MG63 (cell line): ENCODE measurements at regions not wholly inside any gene's neighbourhood (a gene's known extent, or its start where the extent isn't known, plus 50 kb on each side); places are given as distances from the start of the nearest gene placed in this dataset.

Source experiments
- DNase-seq: peaks from one replicate; pipeline ENCODE4 v3.0.0-alpha.2; 2020
- H3K27me3 ChIP-seq: fragments of 250-450 bp; sonication (Bioruptor Pico); 2 replicates; pipeline ENCODE4 v1.5.1; 2020; ENCODE audit warnings: mild to moderate bottlenecking, moderate library complexity
- H3K36me3 ChIP-seq: fragments of 250-450 bp; sonication (Bioruptor Pico); 2 replicates; pipeline ENCODE4 v1.5.1; 2020; ENCODE audit warnings: mild to moderate bottlenecking, moderate library complexity
- H3K4me3 ChIP-seq: fragments of 250-450 bp; sonication (Bioruptor Pico); 2 replicates; pipeline ENCODE4 v1.5.1; 2020; ENCODE audit warnings: mild to moderate bottlenecking, moderate library complexity
- H3K9me3 ChIP-seq: fragments of 250-450 bp; sonication (Bioruptor Pico); 2 replicates; pipeline ENCODE4 v1.5.1; 2020; ENCODE audit warnings: mild to moderate bottlenecking, moderate library complexity

DNA sequence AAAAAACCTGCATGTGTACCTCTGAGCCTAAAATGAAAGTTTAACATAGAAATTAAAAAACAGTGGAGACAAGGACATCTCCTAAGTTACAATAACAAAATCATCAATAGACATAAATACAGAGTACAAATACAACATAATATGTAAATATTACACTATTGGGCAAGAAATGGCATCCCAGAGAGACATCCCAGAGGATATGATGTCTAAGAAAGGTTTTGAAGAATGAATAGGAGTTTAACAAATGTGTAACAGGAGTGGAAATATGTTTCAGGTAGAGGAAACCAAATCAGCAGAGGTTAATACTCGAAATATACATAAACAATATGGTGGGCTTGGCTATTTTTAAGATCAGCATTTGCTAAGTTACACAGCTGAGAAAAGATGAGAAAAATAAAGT lies 447.7 kb upstream of the MAF start:
- no peak for DNase-seq
- no peaks in the 10 kb centered on the region for H3K36me3 ChIP-seq
- no peaks in the 10 kb centered on the region for H3K27me3 ChIP-seq
- H3K4me3 ChIP-seq: no peak overlapping the region
- H3K9me3 ChIP-seq: no peaks in the 10 kb centered on the region

DNA sequence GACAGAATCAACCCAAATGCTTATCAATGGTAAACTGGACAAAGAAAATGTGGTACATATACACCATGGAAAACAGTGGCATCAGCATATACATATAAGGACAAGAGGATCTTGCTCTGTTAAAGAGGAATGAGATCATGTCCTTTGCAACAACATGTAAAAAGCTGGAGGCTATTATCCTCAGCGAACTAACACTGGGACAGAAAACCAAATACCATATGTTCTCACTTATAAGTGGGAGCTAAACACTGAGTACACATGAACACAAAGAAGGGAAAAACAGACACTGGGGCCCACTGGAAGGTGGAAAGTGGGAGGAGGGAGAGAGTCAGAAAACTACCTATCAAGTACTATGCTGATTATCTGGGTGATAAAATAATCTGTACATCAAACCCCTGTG lies 447.3 kb upstream of the MAF start:
- no peak overlapping the region for H3K4me3 ChIP-seq
- no peaks in the 10 kb centered on the region for H3K9me3 ChIP-seq
- DNase-seq: no peak
- H3K27me3 ChIP-seq: no peaks in the 10 kb centered on the region
- H3K36me3 ChIP-seq: no peaks in the 10 kb centered on the region

DNA sequence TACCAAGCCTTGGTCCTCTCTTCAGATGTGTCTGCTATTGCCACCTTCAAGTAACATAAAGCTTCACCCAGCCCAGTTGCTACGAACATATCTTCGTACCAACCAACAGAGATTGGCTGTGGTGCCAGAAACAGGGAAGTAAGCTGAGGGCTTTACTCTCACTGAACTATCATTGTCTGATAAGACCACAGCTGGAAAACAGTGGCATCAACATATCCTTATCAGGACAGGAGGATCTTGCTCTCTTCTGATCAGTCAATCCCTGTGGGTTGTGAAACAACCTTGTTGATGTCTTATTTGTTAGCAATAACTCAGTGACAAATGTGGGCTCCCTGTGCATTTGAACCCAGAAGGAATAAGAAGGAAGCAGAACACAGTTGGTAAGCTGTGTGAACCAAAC lies 446.3 kb upstream of the MAF start:
- H3K36me3 ChIP-seq: no peaks in the 10 kb centered on the region
- no peaks in the 10 kb centered on the region for H3K27me3 ChIP-seq
- no peak overlapping the region for H3K4me3 ChIP-seq
- no peak for DNase-seq
- H3K9me3 ChIP-seq: no peaks in the 10 kb centered on the region

DNA sequence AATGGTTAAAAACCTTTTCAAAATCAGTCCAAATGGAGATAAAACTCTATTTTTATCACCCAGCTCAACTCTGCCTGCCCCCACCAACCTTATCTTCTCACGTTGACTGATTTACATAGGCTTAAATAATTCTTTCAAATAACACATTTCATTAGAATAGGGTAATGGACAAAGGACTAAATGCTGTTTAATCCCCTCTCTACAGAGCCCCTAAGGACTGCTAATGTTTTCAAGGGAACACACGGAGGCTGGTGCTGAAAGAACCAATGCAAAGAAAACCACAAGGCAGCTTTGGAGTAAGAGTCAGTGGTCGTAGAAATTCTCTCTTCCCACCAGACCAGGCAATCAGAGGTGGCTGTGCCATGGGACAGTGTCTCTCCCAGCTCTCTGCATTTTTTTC lies 445.7 kb upstream of the MAF start:
- H3K4me3 ChIP-seq: no peak overlapping the region
- H3K9me3 ChIP-seq: no peaks in the 10 kb centered on the region
- no peaks in the 10 kb centered on the region for H3K36me3 ChIP-seq
- no peaks in the 10 kb centered on the region for H3K27me3 ChIP-seq
- no peak for DNase-seq

DNA sequence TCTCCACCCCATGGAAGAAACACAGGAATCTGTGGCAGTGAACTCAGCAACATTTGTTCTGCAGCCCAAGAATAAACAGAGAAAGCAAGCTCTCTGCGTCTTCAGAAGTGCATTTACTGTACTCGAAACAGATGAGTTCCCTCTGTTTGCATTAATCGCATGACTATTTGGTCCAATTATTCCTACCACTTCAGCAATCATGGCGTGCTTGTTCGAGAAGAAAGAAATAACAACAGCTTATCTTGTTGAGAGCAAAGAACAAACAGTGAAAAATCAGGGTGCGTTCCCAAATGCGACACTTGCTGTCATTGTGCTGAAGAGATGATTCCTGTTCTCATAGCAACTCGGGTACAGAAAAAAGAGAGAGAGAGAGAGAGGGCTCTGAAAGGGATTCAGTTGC lies 445.3 kb upstream of the MAF start:
- Histone ChIP-seq H3K9me3 (no peaks in the 10 kb centered on the region), H3K4me3 (no peak overlapping the region), H3K27me3 (no peaks in the 10 kb centered on the region), H3K36me3 (no peaks in the 10 kb centered on the region)
- DNase-seq: no peak

DNA sequence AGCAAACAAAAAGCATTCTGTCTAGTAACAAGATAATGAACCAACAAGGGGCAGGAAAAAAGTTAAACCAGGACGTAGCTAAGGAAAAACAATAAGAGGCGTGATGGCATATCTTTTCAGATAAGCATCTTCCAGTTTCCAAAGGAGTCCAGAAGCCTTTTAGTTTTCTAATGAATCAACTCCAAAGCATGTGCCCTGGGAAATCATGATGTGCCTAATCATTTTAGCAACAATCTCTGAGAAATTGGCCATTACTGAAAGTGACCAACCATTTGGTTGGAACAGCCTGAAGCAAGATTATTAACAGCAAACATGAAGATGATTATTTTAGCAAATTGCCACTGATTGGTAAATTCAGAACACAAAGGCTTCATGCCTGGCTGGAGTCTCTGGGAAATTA lies 440.9 kb upstream of the MAF start:
- no peaks in the 10 kb centered on the region for H3K9me3 ChIP-seq
- DNase-seq: no peak
- H3K4me3 ChIP-seq: no peak overlapping the region
- H3K36me3 ChIP-seq: no peaks in the 10 kb centered on the region
- no peaks in the 10 kb centered on the region for H3K27me3 ChIP-seq

DNA sequence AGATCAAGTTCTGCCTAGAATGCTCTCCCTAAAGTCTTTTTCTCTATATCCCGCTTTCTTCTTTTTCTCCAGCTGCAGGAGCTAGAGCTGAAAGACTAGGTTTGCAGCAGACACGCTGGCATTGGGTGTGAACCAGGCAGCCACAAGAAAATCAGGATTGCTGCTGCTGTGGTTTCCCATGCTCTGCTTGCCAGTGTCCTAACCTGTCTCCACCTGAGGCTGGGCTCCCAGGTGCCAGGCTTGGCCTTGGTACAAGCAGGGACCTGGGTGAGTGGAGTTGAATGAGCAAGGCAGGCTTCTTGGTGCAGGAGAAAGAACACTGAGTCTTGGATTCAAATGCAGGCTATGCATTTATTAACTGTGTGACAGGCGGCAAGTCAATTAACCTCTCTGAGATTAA lies 440.3 kb upstream of the MAF start:
- H3K36me3 ChIP-seq: no peaks in the 10 kb centered on the region
- no peaks in the 10 kb centered on the region for H3K9me3 ChIP-seq
- no peak for DNase-seq
- H3K27me3 ChIP-seq: no peaks in the 10 kb centered on the region
- H3K4me3 ChIP-seq: no peak overlapping the region

DNA sequence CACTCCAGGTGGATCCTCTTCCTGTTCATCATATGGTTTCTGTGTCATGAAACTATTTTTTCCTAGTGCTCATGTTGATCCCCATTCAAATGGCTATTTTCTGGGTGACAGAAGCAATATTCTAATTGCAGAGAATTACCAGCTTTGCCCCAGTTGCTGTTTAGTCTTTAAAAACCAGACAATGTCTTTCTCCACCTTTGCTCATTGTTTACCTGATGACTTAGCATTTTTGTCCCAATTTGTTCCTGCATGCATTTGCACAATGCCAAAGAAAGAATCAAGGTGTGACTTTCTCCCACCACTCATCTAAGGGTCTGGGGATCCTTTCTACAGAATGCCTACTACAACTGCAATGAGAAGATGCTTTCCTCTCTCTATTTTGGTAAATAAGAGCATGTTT lies 439.9 kb upstream of the MAF start:
- no peak for DNase-seq
- Histone ChIP-seq H3K4me3 (no peak overlapping the region), H3K27me3 (no peaks in the 10 kb centered on the region), H3K36me3 (no peaks in the 10 kb centered on the region), H3K9me3 (no peaks in the 10 kb centered on the region)

DNA sequence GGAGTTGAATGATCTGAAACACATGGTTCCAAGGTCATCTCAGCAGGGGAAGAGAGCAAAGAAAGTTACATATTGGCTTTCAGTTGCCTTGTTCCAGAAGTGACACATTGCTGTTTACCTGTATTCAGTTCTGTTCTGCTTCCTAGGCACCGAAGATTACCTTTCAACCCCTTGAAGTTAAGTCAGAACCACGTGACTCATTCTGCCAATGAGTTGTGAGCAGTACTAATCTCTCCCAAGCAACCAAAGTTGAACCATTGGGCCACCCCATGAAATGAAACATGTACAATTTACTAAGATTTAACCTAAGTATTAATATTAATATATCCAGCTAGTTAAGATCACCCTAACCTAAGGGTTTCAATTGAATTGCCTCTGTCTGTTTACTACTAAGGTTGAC lies 439.2 kb upstream of the MAF start:
- no peak for DNase-seq
- no peaks in the 10 kb centered on the region for H3K27me3 ChIP-seq

DNA sequence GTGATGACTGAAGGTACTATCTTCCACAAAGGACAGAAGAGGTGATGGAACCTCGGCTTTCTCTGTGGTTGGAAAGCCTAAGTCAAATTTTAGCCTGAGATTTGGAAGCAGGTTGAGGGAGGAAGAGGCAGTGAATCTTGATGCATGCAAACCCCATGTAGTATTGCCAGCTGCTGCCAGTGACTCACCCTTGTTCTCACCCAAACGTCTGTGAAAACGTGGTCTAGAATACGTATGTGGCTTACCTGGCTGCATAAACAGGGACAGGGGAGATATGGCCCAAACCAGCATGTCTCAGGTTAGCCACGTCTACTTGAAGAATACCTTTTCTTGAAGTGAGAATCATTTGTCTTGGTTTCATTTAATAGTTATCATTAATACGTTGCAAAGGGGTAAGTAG lies 438.0 kb upstream of the MAF start:
- DNase-seq: no peak
- Histone ChIP-seq H3K27me3 (no peaks in the 10 kb centered on the region), H3K4me3 (no peak overlapping the region)

More for the DNA sequence above, 439.2 kb upstream of the MAF start:
- Histone ChIP-seq H3K36me3 (no peaks in the 10 kb centered on the region), H3K9me3 (no peaks in the 10 kb centered on the region), H3K4me3 (no peak overlapping the region)

DNA sequence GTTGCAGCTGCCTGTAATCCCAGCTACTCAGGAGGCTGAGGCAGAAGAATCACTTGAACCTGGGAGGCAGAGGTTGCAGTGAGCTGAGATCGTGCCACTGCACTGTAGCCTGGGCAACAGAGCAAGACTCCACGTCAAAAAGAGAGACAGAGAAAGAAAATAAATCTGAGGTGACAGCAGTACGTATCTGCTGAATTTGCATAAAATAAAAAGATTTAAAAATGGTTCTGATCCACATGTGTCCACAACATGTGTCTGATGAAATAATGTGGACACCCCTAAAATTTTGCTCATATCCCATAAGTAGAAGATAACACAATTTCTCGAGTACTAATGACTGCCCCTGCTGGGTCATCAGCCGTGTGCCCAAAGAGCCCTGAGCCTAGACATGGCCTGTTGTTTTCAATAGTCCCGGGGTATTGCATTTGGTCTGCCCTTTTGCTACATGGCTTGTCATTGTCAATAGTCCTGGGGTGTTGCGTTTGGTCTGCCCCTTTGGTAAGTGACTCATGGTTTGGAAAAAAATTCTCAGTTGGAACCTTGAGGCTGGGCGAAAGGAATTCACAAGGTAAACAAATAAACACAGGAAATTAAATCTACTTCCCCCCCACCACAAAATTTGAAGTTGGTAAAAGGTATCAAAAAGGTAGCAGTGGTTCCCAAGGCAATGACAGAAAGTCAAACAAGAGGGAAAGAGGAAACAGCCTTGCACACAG lies 434.6 kb upstream of the MAF start:
- H3K9me3 ChIP-seq: no peaks in the 10 kb centered on the region
- H3K36me3 ChIP-seq: no peaks in the 10 kb centered on the region
- no peak overlapping the region for H3K4me3 ChIP-seq
- DNase-seq: no peak
- no peaks in the 10 kb centered on the region for H3K27me3 ChIP-seq

More for the DNA sequence above, 438.0 kb upstream of the MAF start:
- Histone ChIP-seq H3K9me3 (no peaks in the 10 kb centered on the region), H3K36me3 (no peaks in the 10 kb centered on the region)

DNA sequence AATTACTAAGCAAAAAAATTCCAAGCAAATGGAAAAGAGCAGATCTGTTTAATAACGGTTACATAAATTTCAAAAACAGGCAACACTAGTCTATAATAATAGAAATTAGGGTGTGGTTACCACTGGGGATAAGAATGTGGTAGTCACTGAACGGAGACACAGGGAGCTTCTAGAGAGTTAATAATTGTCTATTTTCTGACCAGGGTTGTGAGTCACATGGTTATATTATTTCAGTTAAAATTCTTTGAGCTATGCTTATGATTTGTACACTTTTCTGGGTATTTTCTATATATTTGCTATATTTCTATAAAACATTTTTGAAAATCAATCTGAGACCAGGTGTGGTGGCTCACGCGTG lies 433.9 kb upstream of the MAF start:
- Histone ChIP-seq H3K9me3 (no peaks in the 10 kb centered on the region), H3K27me3 (no peaks in the 10 kb centered on the region), H3K4me3 (no peak overlapping the region), H3K36me3 (no peaks in the 10 kb centered on the region)
- DNase-seq: no peak

DNA sequence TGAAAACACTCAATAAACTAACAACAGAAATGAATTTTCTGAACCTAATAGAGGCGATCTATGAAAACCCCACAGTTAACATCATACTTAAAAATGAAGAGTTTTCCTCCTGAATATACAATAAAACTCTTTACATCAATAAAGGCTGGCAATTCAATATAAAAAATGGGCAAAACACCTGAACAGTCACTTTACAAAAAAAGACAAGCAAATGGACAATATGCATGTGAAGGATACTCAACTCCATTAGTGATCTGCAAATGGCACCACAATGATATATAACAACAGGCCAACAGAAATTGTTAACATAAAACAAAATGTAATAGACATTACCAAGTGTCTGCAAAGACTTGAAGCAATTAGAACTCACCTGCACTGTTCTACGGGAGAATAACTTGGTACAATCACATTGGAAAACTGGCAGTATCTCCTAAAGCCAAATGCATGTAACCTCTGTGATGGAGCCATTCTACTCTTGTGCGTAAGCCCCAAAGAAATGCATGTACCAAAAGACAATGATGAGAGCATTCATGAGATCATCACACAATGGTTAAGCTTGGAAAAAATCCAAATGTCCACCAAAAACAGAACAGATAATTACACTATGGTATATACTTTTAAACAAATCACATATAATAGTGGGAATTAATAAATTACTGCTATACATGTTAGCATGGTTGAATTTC lies 433.4 kb upstream of the MAF start:
- Histone ChIP-seq H3K4me3 (no peak overlapping the region), H3K9me3 (no peaks in the 10 kb centered on the region), H3K36me3 (no peaks in the 10 kb centered on the region), H3K27me3 (no peaks in the 10 kb centered on the region)
- DNase-seq: no peak

DNA sequence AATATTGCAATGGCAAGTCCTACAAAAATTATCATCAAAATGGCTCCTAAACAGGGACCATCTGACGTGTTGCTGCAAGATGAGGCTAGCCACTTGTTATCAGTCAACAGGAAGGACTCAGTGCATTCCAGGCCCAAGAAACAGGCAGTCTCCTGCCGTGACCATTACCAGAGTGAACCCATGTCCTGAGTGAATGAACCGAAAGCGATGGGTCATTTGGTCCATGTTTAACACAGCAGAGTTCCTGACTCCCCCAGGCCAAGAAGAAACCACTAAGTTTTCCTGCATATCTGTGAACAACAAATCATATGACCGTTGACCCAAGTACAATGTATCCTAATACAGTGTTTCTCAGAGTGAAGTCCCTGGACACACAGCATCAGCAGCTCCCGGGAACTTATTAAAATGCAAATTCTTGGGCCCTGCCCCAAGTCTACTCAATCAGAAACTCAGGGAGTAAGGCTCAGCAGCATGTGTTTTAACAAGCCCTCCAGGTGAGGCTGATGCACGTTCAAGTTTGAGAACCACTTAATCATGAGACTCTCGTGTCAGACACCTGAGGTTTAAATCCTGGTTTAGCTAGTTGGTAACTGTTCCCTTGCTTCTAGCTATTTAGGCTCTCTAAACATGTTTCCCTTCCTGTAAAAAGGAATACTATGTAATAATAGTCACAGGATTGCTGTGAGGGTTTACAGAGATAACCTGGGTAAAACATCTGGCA lies 429.4 kb upstream of the MAF start:
- no peaks in the 10 kb centered on the region for H3K9me3 ChIP-seq
- no peaks in the 10 kb centered on the region for H3K27me3 ChIP-seq
- no peak overlapping the region for H3K4me3 ChIP-seq
- no peaks in the 10 kb centered on the region for H3K36me3 ChIP-seq
- DNase-seq: no peak

DNA sequence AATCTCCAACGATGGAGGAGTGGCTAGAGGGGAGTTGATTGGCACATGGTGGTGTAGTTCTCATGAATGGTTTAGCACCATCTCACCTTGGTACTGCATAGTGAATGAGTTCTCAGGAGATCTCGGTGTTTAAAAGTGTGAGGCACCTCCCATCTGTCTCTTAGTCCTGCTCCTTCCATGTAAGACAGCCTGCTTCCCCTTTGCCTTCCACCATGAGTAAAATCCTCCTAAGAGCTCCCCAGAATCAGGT lies 428.8 kb upstream of the MAF start:
- Histone ChIP-seq H3K9me3 (no peaks in the 10 kb centered on the region), H3K4me3 (no peak overlapping the region), H3K36me3 (no peaks in the 10 kb centered on the region), H3K27me3 (no peaks in the 10 kb centered on the region)
- no peak for DNase-seq

DNA sequence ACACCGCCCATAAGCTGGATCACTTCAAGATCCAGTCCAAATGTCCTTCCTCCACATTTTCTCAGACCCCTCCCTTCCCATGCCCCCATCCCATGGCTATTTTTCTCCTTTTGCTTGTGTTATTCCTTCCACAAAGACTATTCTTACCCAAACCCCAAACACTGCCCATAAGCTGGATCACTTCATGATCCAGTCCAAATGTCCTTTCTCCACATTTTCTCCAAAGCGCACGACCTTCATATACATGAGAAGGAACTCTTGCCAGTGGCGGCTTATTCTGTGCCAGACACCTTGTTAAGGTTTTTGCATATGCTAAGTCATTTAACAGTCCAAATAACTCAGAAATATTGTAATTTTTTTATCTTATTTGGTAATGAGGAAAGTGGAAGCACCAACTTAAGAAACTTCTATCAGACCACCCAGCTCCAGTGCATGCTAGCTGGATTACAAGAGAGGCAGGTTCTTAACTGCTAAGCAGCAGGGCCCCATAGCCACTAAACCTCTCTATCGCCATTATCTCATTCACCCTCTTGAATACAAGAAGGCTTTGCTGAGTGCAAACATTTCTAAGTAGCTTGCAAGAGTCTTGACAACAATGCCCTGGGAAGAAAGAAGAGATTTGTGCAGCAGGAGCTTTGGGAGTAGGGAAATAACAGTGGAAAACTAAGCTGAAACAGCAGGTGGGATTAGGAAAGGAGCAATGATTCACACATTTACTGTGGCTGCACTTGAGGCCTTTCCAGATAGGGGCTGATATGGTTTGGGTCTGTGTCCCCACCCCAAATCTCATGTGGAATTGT lies 428.2 kb upstream of the MAF start:
- DNase-seq: no peak
- H3K4me3 ChIP-seq: no peak overlapping the region
- H3K9me3 ChIP-seq: no peaks in the 10 kb centered on the region
- H3K27me3 ChIP-seq: no peaks in the 10 kb centered on the region
- no peaks in the 10 kb centered on the region for H3K36me3 ChIP-seq
